ENCODE measurements at regions not wholly inside any gene's neighbourhood (a gene's known extent, or its start where the extent isn't known, plus 50 kb on each side); places are given as distances from the start of the nearest gene placed in this dataset.

GRCh38 chr3:118833075-118833474 is 201.6 kb downstream of the IGSF11 start:
- TF ChIP-seq POLR2A (IDR thresholded peaks at IDR 0.05), result no peak
- no peak for TF ChIP-seq CTCF (IDR thresholded peaks at IDR 0.05)

Data from right lobe of liver (tissue), 4 donors.